Common myeloid progenitor, CD34-positive (primary cell): ENCODE measurements at regions not wholly inside any gene's neighbourhood (a gene's known extent, or its start where the extent isn't known, plus 50 kb on each side); places are given as distances from the start of the nearest gene placed in this dataset.

Experiments
- CTCF ChIA-PET: fragments of 350-600 bp; sonication (Branson Sonifier 250); formaldehyde crosslinking; loops from one replicate; lab custom pipeline; 2021; ENCODE audit warnings: antibody characterized with exemption; lab: Charles Lee
- POLR2A ChIA-PET: fragments of 350-600 bp; sonication (Branson Sonifier 250); formaldehyde crosslinking; loops from one replicate; lab custom pipeline; 2021; ENCODE audit warnings: antibody characterized with exemption; lab: Charles Lee
- DNase-seq, 3 donors: peaks; one replicate each; pipeline versions ENCODE4 v3.0.0 to v3.0.0-alpha.2; 2013
- H3K27ac ChIP-seq, 2 experiments: 1 replicate in 1 of 2; 2 replicates in 1 of 2; pipeline ENCODE4 v1.7.0; 2013; ENCODE audit warnings: inconsistent platforms in 2 of 2, low read length in 2 of 2, mild to moderate bottlenecking in 2 of 2, low read depth in 1 of 2, moderate library complexity in 1 of 2; ENCODE audit not compliant: severe bottlenecking in 2 of 2, insufficient read depth in 1 of 2, poor library complexity in 1 of 2
- H3K27me3 ChIP-seq, 5 experiments: replicated peaks in 2 of 5; 1 replicate in 3 of 5; 2 replicates in 2 of 5; pipeline versions ENCODE4 v1.6.1 to v1.7.0; 2013; ENCODE audit warnings: low read length in 4 of 5, mild to moderate bottlenecking in 2 of 5, moderate library complexity in 2 of 5, inconsistent platforms in 1 of 5; ENCODE audit not compliant: insufficient read depth in 5 of 5, control insufficient read depth in 4 of 5
- H3K36me3 ChIP-seq, 4 experiments: 1 replicate in 2 of 4; 2 replicates in 2 of 4; pipeline versions ENCODE4 v1.6.1 to v1.7.0; 2013; ENCODE audit warnings: low read length in 3 of 4, control low read depth in 1 of 4, mild to moderate bottlenecking in 1 of 4; ENCODE audit not compliant: control insufficient read depth in 4 of 4, insufficient read depth in 4 of 4
- H3K4me1 ChIP-seq, 4 experiments: 1 replicate in 3 of 4; 2 replicates in 1 of 4; pipeline versions ENCODE4 v1.6.1 to v1.7.1; 2013; ENCODE audit warnings: low read length in 3 of 4, mild to moderate bottlenecking in 3 of 4, control low read depth in 1 of 4, inconsistent platforms in 1 of 4, moderate library complexity in 1 of 4; ENCODE audit not compliant: control insufficient read depth in 4 of 4, insufficient read depth in 4 of 4; ENCODE audit errors: control extremely low read depth in 1 of 4
- H3K4me3 ChIP-seq, 7 experiments: 1 replicate in 4 of 7; 2 replicates in 3 of 7; pipeline versions ENCODE4 v1.5.1 to v1.7.0; 2013; ENCODE audit warnings: mild to moderate bottlenecking in 7 of 7, low read length in 6 of 7, moderate library complexity in 6 of 7, inconsistent platforms in 2 of 7, low read depth in 2 of 7, control low read depth in 1 of 7; ENCODE audit not compliant: insufficient read depth in 4 of 7, control insufficient read depth in 1 of 7; ENCODE audit errors: extremely low read depth in 1 of 7
- H3K9me3 ChIP-seq, 5 experiments: 1 replicate in 4 of 5; 2 replicates in 1 of 5; pipeline versions ENCODE4 v1.6.1 to v1.7.1; 2013; ENCODE audit warnings: low read length in 4 of 5, mild to moderate bottlenecking in 2 of 5, inconsistent platforms in 1 of 5, low read depth in 1 of 5, moderate library complexity in 1 of 5; ENCODE audit not compliant: control insufficient read depth in 4 of 5, insufficient read depth in 2 of 5; ENCODE audit errors: control extremely low read depth in 1 of 5
- WGBS: methylation state at CpG from one replicate; pipeline ENCODE4 v1.1.5; 2013; ENCODE audit not compliant: insufficient coverage; 5-methylcytosine and 5-hydroxymethylcytosine counted together

- Histone ChIP-seq H3K27me3 (no peaks in the 10 kb centered on the region), H3K36me3 (no peaks in the 10 kb centered on the region), H3K27ac (no peak overlapping the region), H3K4me1 (no peaks in the 10 kb centered on the region), H3K4me3 (no peak overlapping the region), H3K9me3 (no peaks in the 10 kb centered on the region)
- CTCF ChIA-PET, result interaction anchor here (0.6 kb wide), 1 partner anchor 726 kb away, joined by 4 read pairs; no protein-coding TSS in a partner anchor
- 80% methylated on average over 2 of the region's 2 CpGs for WGBS
- POLR2A ChIA-PET, result interaction anchor here (0.6 kb wide), 1 partner anchor 960 kb away, joined by 5 read pairs; no protein-coding TSS in a partner anchor
- no peak for DNase-seq
Observed at GRCh38 chr6:134866563-134866962, 83.3 kb downstream of the ALDH8A1 start.

- Histone ChIP-seq H3K4me3 (no peak overlapping the region), H3K27ac (no peak overlapping the region), H3K4me1 (no peaks in the 10 kb centered on the region), H3K27me3 (no peaks in the 10 kb centered on the region), H3K9me3 (no peaks in the 10 kb centered on the region), H3K36me3 (no peaks in the 10 kb centered on the region)
- DNase-seq, result no peak
- WGBS, result 75% methylated on average over 2 of the region's 3 CpGs
- ChIA-PET CTCF (interaction anchor here (0.6 kb wide), 1 partner anchor 76 kb away, joined by 3 read pairs; no protein-coding TSS in a partner anchor), POLR2A (no interaction called here)
Observed at GRCh38 chr6:134864558-134864957, 85.3 kb downstream of the ALDH8A1 start.

- Histone ChIP-seq H3K27me3 (no peaks in the 10 kb centered on the region), H3K9me3 (no peaks in the 10 kb centered on the region), H3K4me3 (no peak overlapping the region), H3K4me1 (no peaks in the 10 kb centered on the region), H3K27ac (no peak overlapping the region), H3K36me3 (no peaks in the 10 kb centered on the region)
- no peak for DNase-seq
- ChIA-PET CTCF (interaction anchor here (0.6 kb wide), 1 partner anchor 77 kb away, joined by 3 read pairs; no protein-coding TSS in a partner anchor), POLR2A (no interaction called here)
- 92% methylated on average over 8 of the region's 11 CpGs for WGBS
Observed at GRCh38 chr6:134863763-134864510, 86.0 kb downstream of the ALDH8A1 start.

- ChIA-PET CTCF (no interaction called here), POLR2A (no interaction called here)
- Histone ChIP-seq H3K4me1 (no peaks in the 10 kb centered on the region), H3K9me3 (no peaks in the 10 kb centered on the region), H3K27ac (no peak overlapping the region), H3K4me3 (no peak overlapping the region), H3K27me3 (peaks cover 0 to 2% (median 0%) of the 10 kb centered on the region in 5 experiments), H3K36me3 (no peaks in the 10 kb centered on the region)
- 89% methylated on average over 1 of the region's 3 CpGs for WGBS
- DNase-seq, result no peak
Observed at GRCh38 chr6:134854366-134854765, 95.5 kb downstream of the ALDH8A1 start.

GRCh38 chr6:134853111-134854055, 96.5 kb downstream of the ALDH8A1 start:
- ChIA-PET CTCF (no interaction called here), POLR2A (interaction anchor here (0.5 kb wide), 1 partner anchor 1540 kb away, joined by 3 read pairs; no protein-coding TSS in a partner anchor)
- Histone ChIP-seq H3K36me3 (no peaks in the 10 kb centered on the region), H3K4me1 (no peaks in the 10 kb centered on the region), H3K9me3 (no peaks in the 10 kb centered on the region), H3K27me3 (peaks cover 0 to 2% (median 0%) of the 10 kb centered on the region in 5 experiments), H3K27ac (no peak overlapping the region), H3K4me3 (no peak overlapping the region)
- DNase-seq, result no peak
- WGBS, result 97% methylated on average over 7 of the region's 7 CpGs

- ChIA-PET POLR2A (interaction anchor here (0.5 kb wide), 1 partner anchor 28 kb away, joined by 3 read pairs; no protein-coding TSS in a partner anchor), CTCF (no interaction called here)
- Histone ChIP-seq H3K9me3 (no peaks in the 10 kb centered on the region), H3K4me3 (no peak overlapping the region), H3K27ac (no peak overlapping the region), H3K36me3 (no peaks in the 10 kb centered on the region), H3K27me3 (peaks cover 0 to 3% (median 0%) of the 10 kb centered on the region in 5 experiments), H3K4me1 (no peaks in the 10 kb centered on the region)
- 96% methylated on average over 6 of the region's 6 CpGs for WGBS
- no peak for DNase-seq
Observed at GRCh38 chr6:134851548-134851947, 98.4 kb downstream of the ALDH8A1 start.
